Left hindlimb (tissue), 1 donor: ENCODE measurements at regions not wholly inside any gene's neighbourhood (a gene's known extent, or its start where the extent isn't known, plus 50 kb on each side); places are given as distances from the start of the nearest gene placed in this dataset.

Source experiments
- DNase-seq: peaks from one replicate; pipeline ENCODE4 v3.0.0-alpha.2; 2018

GRCh38 chr1:217311269-217311668 is 319.6 kb downstream of the GPATCH2 start:
- no peak for DNase-seq

- no peak for DNase-seq
Observed at GRCh38 chr1:217281332-217281731, 349.6 kb downstream of the GPATCH2 start.

- no peak for DNase-seq
Observed at GRCh38 chr1:217275655-217276398, 355.1 kb downstream of the GPATCH2 start.

- no peak for DNase-seq
Observed at GRCh38 chr1:217274927-217275654, 355.8 kb downstream of the GPATCH2 start.

GRCh38 chr1:217274416-217274815 is 356.5 kb downstream of the GPATCH2 start:
- no peak for DNase-seq

- DNase-seq: no peak
Observed at GRCh38 chr1:217273866-217274265, 357.0 kb downstream of the GPATCH2 start.

GRCh38 chr1:217272385-217272784 is 358.5 kb downstream of the GPATCH2 start:
- no peak for DNase-seq

- no peak for DNase-seq
Observed at GRCh38 chr1:217270101-217270500, 360.8 kb downstream of the GPATCH2 start.

GRCh38 chr1:217268058-217268457 is 362.8 kb downstream of the GPATCH2 start:
- DNase-seq: no peak

GRCh38 chr1:217261636-217262035 is 369.3 kb downstream of the GPATCH2 start:
- no peak for DNase-seq

GRCh38 chr1:217260676-217261075 is 370.2 kb downstream of the GPATCH2 start:
- DNase-seq: no peak

- no peak for DNase-seq
Observed at GRCh38 chr1:217253985-217254384, 376.9 kb downstream of the GPATCH2 start.

GRCh38 chr1:217253351-217253750 is 377.5 kb downstream of the GPATCH2 start:
- DNase-seq: no peak

GRCh38 chr1:217251121-217251520 is 379.8 kb downstream of the GPATCH2 start:
- no peak for DNase-seq

GRCh38 chr1:217249857-217250256 is 381.0 kb downstream of the GPATCH2 start:
- DNase-seq: no peak

- DNase-seq: no peak
Observed at GRCh38 chr1:217244971-217245370, 385.9 kb downstream of the GPATCH2 start.

- DNase-seq: no peak
Observed at GRCh38 chr1:217240656-217241055, 390.2 kb downstream of the GPATCH2 start.

GRCh38 chr1:217238945-217239344 is 391.9 kb downstream of the GPATCH2 start:
- no peak for DNase-seq

GRCh38 chr1:217230412-217230811 is 400.5 kb downstream of the GPATCH2 start:
- DNase-seq: no peak

GRCh38 chr1:217228689-217229088 is 402.2 kb downstream of the GPATCH2 start:
- DNase-seq: no peak

- DNase-seq: no peak
Observed at GRCh38 chr1:217224201-217224600, 406.7 kb downstream of the GPATCH2 start.

GRCh38 chr1:217214551-217214950 is 416.3 kb downstream of the GPATCH2 start:
- no peak for DNase-seq

- DNase-seq: no peak
Observed at GRCh38 chr1:217211486-217211885, 419.4 kb downstream of the GPATCH2 start.

- DNase-seq: no peak
Observed at GRCh38 chr1:217205578-217205977, 425.3 kb downstream of the GPATCH2 start.
